Loucy (cell line): ENCODE measurements at regions not wholly inside any gene's neighbourhood (a gene's known extent, or its start where the extent isn't known, plus 50 kb on each side); places are given as distances from the start of the nearest gene placed in this dataset.

Source experiments
- H2AFZ ChIP-seq: fragments of 200-600 bp; sonication (generic); 2 replicates; pipeline ENCODE4 v1.6.0; 2016; ENCODE audit warnings: antibody characterized with exemption, mild to moderate bottlenecking, low read length, moderate library complexity
- H3F3A ChIP-seq: fragments of 200-600 bp; 2 replicates; pipeline ENCODE4 v1.6.0; 2016; ENCODE audit warnings: antibody characterized with exemption, low read depth, mild to moderate bottlenecking
- H3K27me3 ChIP-seq: fragments of 200-600 bp; sonication (generic); 2 replicates; pipeline ENCODE4 v1.6.1; 2014; ENCODE audit warnings: low read length, mild to moderate bottlenecking; ENCODE audit not compliant: insufficient read depth, poor library complexity, severe bottlenecking
- H3K36me3 ChIP-seq: fragments of 200-600 bp; sonication (generic); 2 replicates; pipeline ENCODE4 v1.6.1; 2016; ENCODE audit warnings: low read length; ENCODE audit not compliant: insufficient read depth
- H3K4me1 ChIP-seq: fragments of 200-600 bp; sonication (generic); 2 replicates; pipeline ENCODE4 v1.5.1; 2014; ENCODE audit warnings: low read length, mild to moderate bottlenecking; ENCODE audit not compliant: insufficient read depth, poor library complexity, severe bottlenecking
- H3K4me2 ChIP-seq: fragments of 200-600 bp; sonication (generic); 2 replicates; pipeline ENCODE4 v1.6.0; 2014; ENCODE audit warnings: antibody characterized with exemption, low read length, low read depth, mild to moderate bottlenecking; ENCODE audit not compliant: poor library complexity, severe bottlenecking
- H3K4me3 ChIP-seq: fragments of 200-600 bp; sonication (generic); 2 replicates; pipeline ENCODE4 v1.5.1; 2014; ENCODE audit warnings: low read length, mild to moderate bottlenecking, mixed read lengths; ENCODE audit not compliant: poor library complexity, severe bottlenecking
- H3K79me2 ChIP-seq: fragments of 200-600 bp; sonication (generic); 2 replicates; pipeline ENCODE4 v1.6.1; 2014; ENCODE audit warnings: low read length; ENCODE audit not compliant: insufficient read depth
- H3K9ac ChIP-seq: fragments of 200-600 bp; sonication (generic); 2 replicates; pipeline ENCODE4 v1.6.0; 2014; ENCODE audit warnings: mild to moderate bottlenecking, low read depth, low read length, moderate library complexity; ENCODE audit not compliant: poor library complexity, severe bottlenecking
- H3K9me2 ChIP-seq: fragments of 200-600 bp; sonication (generic); replicated peaks from 2 replicates; pipeline ENCODE4 v1.6.1; 2016; ENCODE audit warnings: low read depth, low read length, mixed read lengths
- H3K9me3 ChIP-seq: fragments of 200-600 bp; sonication (generic); 2 replicates; pipeline ENCODE4 v1.6.1; 2014; ENCODE audit warnings: mild to moderate bottlenecking, antibody characterized with exemption, low read length, low read depth; ENCODE audit not compliant: insufficient read depth
- H4K20me1 ChIP-seq: fragments of 200-600 bp; sonication (generic); 2 replicates; pipeline ENCODE4 v1.6.0; 2014; ENCODE audit warnings: antibody characterized with exemption, low read length, mild to moderate bottlenecking; ENCODE audit not compliant: insufficient read depth, poor library complexity, severe bottlenecking
- CTCF ChIP-seq: fragments of 200-600 bp; sonication (generic); conservative IDR thresholded peaks from 2 replicates; pipeline ENCODE4 v1.5.1; 2014; ENCODE audit warnings: mild to moderate bottlenecking, antibody characterized with exemption, low read length
- EZH2phosphoT487 ChIP-seq: fragments of 200-600 bp; IDR thresholded peaks from 2 replicates; pipeline ENCODE4 v1.6.1; 2018; ENCODE audit warnings: antibody characterized with exemption, mild to moderate bottlenecking, moderate library complexity, borderline replicate concordance

GRCh38 chr7:94237417-94237816 is 157.3 kb upstream of the COL1A2 start:
- Histone ChIP-seq H3K79me2 (no peaks in the 10 kb centered on the region), H3K36me3 (no peaks in the 10 kb centered on the region), H3K9ac (no peak overlapping the region), H3K9me3 (no peaks in the 10 kb centered on the region), H3F3A (no peaks in the 10 kb centered on the region), H3K9me2 (no peaks in the 10 kb centered on the region), H3K4me2 (no peak overlapping the region), H3K4me1 (no peaks in the 10 kb centered on the region), H3K4me3 (no peak overlapping the region), H2AFZ (no peak overlapping the region), H3K27me3 (no peaks in the 10 kb centered on the region), H4K20me1 (no peaks in the 10 kb centered on the region)
- no peak for TF ChIP-seq CTCF
- TF ChIP-seq EZH2phosphoT487: no peak

GRCh38 chr7:94239661-94240234 is 154.9 kb upstream of the COL1A2 start:
- no peaks in the 10 kb centered on the region for H3K4me1 ChIP-seq
- H3K79me2 ChIP-seq: no peaks in the 10 kb centered on the region
- no peaks in the 10 kb centered on the region for H3F3A ChIP-seq
- H4K20me1 ChIP-seq: no peaks in the 10 kb centered on the region
- TF ChIP-seq CTCF: no peak
- TF ChIP-seq EZH2phosphoT487: no peak
- no peak overlapping the region for H3K4me2 ChIP-seq
- H2AFZ ChIP-seq: no peak overlapping the region
- H3K9me2 ChIP-seq: no peaks in the 10 kb centered on the region
- no peaks in the 10 kb centered on the region for H3K9me3 ChIP-seq
- H3K4me3 ChIP-seq: no peak overlapping the region
- no peaks in the 10 kb centered on the region for H3K36me3 ChIP-seq
- H3K27me3 ChIP-seq: no peaks in the 10 kb centered on the region
- no peak overlapping the region for H3K9ac ChIP-seq

- Histone ChIP-seq H3K4me2 (no peak overlapping the region), H3K9me2 (no peaks in the 10 kb centered on the region), H3K9me3 (no peaks in the 10 kb centered on the region), H3F3A (no peaks in the 10 kb centered on the region), H3K4me3 (no peak overlapping the region), H2AFZ (no peak overlapping the region), H4K20me1 (no peaks in the 10 kb centered on the region), H3K79me2 (no peaks in the 10 kb centered on the region), H3K4me1 (no peaks in the 10 kb centered on the region), H3K36me3 (no peaks in the 10 kb centered on the region), H3K27me3 (no peaks in the 10 kb centered on the region), H3K9ac (no peak overlapping the region)
- TF ChIP-seq CTCF: no peak
- no peak for TF ChIP-seq EZH2phosphoT487
These were observed 153.8 kb upstream of the COL1A2 start for GRCh38 chr7:94240902-94241301.
